Cardiac fibroblast (primary cell): ENCODE measurements at regions not wholly inside any gene's neighbourhood (a gene's known extent, or its start where the extent isn't known, plus 50 kb on each side); places are given as distances from the start of the nearest gene placed in this dataset.

ENCODE experiments used
- DNase-seq, 2 donors: peaks; one replicate each; pipeline versions ENCODE4 v3.0.0 to v3.0.0-alpha.2; 2010; ENCODE audit warnings: low read depth in 2 of 2
- H3K4me3 ChIP-seq, 2 donors: replicated peaks in 1 of 2; 1 replicate in 1 of 2; 2 replicates in 1 of 2; pipeline ENCODE4 v1.5.1; 2011; ENCODE audit warnings: low read depth in 2 of 2, low read length in 2 of 2, mild to moderate bottlenecking in 2 of 2, moderate library complexity in 1 of 2
- TF ChIP-seq, protein P1 (sequence below): IDR thresholded peaks from one replicate; pipeline ENCODE4 v1.5.1; 2011; ENCODE audit warnings: low read depth, mild to moderate bottlenecking, low read length, inconsistent platforms

DNA sequence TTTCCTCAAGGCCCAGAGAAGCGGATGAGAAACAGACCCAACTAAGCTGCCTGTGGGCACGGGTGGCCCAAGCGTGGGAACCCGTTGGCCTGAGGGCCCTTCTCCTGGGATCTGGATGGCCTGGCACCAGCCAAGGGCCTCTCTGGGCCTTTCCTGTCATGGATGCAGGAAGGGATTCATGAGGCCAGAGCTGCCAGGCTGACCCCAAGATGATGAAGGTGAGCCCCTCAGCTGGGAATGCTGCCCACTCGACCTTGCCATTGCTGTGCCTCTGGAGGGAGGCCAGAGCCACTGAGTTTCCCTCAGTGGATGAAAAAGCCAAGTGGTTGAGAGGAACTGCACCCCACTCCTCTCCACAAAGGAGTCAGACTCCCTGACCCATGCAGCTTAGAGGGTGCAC, 171.2 kb downstream of the VEGFA start:
- TF ChIP-seq, protein P1, sequence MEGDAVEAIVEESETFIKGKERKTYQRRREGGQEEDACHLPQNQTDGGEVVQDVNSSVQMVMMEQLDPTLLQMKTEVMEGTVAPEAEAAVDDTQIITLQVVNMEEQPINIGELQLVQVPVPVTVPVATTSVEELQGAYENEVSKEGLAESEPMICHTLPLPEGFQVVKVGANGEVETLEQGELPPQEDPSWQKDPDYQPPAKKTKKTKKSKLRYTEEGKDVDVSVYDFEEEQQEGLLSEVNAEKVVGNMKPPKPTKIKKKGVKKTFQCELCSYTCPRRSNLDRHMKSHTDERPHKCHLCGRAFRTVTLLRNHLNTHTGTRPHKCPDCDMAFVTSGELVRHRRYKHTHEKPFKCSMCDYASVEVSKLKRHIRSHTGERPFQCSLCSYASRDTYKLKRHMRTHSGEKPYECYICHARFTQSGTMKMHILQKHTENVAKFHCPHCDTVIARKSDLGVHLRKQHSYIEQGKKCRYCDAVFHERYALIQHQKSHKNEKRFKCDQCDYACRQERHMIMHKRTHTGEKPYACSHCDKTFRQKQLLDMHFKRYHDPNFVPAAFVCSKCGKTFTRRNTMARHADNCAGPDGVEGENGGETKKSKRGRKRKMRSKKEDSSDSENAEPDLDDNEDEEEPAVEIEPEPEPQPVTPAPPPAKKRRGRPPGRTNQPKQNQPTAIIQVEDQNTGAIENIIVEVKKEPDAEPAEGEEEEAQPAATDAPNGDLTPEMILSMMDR: no peak
- H3K4me3 ChIP-seq: no peak overlapping the region
- DNase-seq: no peak

- no peak for DNase-seq
- TF ChIP-seq, protein P1: no peak
- H3K4me3 ChIP-seq: no peak overlapping the region
Measured at GRCh38 chr6:43940393-43941087, 170.5 kb downstream of the VEGFA start.

DNA sequence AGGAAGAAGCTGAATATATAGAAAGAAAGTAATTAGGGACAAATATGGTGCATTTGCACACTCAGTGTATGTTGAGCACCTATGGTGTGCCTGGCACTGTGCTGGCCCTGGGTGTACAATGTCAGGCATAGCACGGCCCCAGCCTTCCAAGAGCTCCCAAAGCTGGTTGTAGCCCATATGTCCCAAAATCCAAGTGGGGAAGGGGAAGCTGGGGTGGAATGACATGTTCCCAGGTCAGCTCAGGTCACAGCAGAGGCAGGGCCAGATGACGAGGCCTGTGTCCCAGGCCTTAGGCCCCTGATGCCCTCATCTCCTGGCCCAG, 170.0 kb downstream of the VEGFA start:
- no peak for DNase-seq
- TF ChIP-seq, protein P1: no peak
- H3K4me3 ChIP-seq: no peak overlapping the region

GRCh38 chr6:43939281-43940070, 169.5 kb downstream of the VEGFA start:
- H3K4me3 ChIP-seq: no peak overlapping the region
- TF ChIP-seq, protein P1: no peak
- DNase-seq: no peak

GRCh38 chr6:43938178-43939105, 168.4 kb downstream of the VEGFA start:
- H3K4me3 ChIP-seq: no peak overlapping the region
- DNase-seq: no peak
- TF ChIP-seq, protein P1: no peak

DNA sequence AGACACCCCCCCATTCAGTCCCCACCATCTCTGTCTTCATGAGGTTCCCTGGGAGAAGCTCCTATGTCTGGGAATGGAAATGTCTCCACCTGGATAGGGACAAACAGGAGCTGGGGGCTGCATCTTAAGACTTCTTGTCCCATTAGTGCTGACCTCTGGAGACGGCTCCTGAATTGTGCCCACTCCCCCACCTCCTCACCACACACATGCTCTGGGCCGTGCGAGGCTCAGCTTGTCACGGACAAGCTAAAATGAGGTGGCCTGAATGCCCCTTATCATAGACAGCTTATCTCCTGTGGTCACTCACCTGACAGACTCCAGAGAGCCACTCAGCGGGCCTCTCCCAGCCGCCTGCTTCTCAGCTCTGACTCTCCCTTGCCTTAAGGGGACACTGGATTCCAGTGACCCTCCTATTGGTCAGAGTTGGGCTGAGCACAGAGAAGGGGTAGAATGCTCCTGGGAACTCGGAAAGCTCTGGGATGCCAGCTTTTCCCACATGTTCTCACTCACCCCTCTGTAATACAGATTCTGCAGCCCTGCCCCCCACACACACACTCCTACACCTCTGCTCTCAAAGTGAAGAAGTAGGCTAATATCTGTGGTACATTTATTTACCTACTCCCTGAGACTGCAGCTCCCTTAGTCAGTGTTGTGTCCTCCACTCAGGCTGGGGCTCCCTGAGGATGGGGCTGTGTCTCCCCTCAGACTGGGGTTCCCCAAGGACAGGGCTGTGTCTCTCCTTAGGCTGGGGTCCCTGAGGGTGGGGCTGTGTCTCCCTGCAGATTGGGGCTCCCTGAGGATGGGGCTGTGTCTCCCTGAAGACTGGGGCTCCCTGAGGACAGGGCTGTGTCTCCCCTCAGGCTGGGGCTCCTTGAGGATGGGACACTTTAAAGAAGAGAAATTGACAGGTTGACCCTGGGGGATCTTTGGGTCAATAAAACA, 167.5 kb downstream of the VEGFA start:
- no peak for DNase-seq
- TF ChIP-seq, protein P1: no peak
- no peak overlapping the region for H3K4me3 ChIP-seq
